HUDEP-2 (cell line): ENCODE measurements at regions not wholly inside any gene's neighbourhood (a gene's known extent, or its start where the extent isn't known, plus 50 kb on each side); places are given as distances from the start of the nearest gene placed in this dataset.
"Not testable (repeated sequence)": the region's sequence is repeated elsewhere in the genome, so short reads cannot be mapped to it uniquely, and the experiment has no call there.

ENCODE experiments used
- DNase-seq, 76 experiments: peaks; one replicate each; lab custom pipeline; 2025; ENCODE audit not compliant: unreplicated experiment in 76 of 76; lab: John Stamatoyannopoulos, UW

GRCh38 chr3:197408177-197408957, 110.0 kb upstream of the DLG1 start:
- DNase-seq, result no peak

GRCh38 chr3:197407526-197407925, 109.1 kb upstream of the DLG1 start:
- DNase-seq, result no peak

GRCh38 chr3:197407053-197407452, 108.6 kb upstream of the DLG1 start:
- no peak for DNase-seq

GRCh38 chr3:197406266-197406665, 107.9 kb upstream of the DLG1 start:
- no peak for DNase-seq

DNA sequence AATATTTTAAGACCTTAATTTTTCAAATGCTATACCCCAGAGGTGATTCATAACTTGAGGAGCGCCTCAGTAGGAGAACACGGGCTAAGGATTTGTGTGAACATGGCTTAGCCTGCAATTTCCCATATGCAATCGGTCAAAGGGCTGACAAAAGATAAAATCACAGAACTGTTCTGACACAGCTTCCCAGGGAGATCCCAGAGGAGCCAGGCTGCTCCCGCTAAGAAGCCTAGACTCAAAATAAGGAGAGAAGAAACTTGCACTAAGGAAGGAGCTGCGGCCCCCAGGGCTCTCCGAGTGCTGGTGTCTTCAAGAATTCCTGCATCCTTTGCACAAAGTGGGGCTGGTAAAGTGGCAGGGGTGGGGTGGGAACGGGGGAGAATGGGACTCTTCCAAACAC, 106.3 kb upstream of the DLG1 start:
- no peak for DNase-seq

DNA sequence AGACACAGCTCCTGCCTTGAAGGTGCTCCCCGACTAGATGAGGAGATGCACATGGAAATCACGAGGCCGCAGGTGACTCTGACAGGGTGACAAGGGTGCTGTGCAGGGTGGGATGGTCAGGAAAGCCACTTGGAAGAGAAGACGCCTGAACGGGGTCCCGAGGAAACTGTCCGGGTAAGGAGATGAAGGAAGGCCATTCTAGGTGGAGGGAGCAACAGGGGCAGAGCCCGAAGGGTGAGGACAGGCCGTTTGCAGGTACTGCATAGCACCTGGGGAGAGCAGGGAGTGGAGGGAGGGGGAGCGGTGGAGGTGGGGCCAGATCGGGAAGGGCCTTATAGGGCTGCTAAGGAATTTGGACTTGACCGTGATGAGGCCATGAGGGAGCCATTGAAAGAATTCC, 105.6 kb upstream of the DLG1 start:
- DNase-seq, result no peak

DNA sequence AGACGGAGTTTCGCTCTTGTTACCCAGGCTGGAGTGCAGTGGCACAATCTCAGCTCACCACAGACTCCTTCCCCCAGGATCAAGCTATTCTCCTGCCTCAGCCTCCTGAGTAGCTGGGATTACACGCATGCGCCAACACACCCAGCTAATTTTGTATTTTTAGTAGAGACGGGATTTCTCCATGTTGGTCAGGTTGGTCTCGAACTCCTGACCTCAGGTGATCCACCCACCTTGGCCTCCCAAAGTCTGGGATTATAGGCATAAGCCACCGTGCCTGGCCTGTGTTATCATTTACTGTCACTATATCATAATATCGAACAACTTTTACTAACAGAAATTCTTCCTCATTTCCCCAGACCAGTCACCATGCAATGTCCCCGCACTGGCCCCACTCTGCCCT, 104.0 kb upstream of the DLG1 start:
- DNase-seq, result not testable (repeated sequence)

- no peak for DNase-seq
Observed at GRCh38 chr3:197399486-197399885, 101.1 kb upstream of the DLG1 start.

DNA sequence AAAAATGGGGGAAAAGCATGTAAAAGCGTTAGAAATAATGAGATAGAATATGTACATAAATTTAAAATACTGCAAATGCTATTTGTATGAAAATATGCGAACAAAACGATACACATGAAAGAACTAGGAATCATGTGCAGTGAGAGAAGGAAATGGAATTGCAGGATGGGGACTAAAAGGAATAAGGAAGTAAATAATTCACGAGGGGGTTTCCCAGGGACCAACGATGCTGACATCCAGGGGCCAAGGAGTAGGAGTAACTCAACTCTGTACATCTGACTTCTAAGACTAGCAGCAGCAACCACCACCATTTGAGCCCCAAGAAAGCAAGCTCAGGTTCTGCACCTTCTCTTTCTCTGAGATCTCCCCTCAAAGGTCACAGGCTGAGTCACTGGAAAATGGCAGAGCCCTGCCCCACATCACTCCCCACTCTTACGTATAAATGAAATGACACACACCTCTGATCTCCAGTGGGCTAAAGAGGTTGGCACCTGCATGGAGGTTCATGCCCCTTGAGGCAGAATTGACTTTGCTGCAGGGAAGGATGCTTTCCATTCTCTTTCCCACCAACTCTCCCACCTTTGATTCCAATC, 100.0 kb upstream of the DLG1 start:
- DNase-seq, result no peak

GRCh38 chr3:197397838-197398237, 99.4 kb upstream of the DLG1 start:
- DNase-seq, result no peak

DNA sequence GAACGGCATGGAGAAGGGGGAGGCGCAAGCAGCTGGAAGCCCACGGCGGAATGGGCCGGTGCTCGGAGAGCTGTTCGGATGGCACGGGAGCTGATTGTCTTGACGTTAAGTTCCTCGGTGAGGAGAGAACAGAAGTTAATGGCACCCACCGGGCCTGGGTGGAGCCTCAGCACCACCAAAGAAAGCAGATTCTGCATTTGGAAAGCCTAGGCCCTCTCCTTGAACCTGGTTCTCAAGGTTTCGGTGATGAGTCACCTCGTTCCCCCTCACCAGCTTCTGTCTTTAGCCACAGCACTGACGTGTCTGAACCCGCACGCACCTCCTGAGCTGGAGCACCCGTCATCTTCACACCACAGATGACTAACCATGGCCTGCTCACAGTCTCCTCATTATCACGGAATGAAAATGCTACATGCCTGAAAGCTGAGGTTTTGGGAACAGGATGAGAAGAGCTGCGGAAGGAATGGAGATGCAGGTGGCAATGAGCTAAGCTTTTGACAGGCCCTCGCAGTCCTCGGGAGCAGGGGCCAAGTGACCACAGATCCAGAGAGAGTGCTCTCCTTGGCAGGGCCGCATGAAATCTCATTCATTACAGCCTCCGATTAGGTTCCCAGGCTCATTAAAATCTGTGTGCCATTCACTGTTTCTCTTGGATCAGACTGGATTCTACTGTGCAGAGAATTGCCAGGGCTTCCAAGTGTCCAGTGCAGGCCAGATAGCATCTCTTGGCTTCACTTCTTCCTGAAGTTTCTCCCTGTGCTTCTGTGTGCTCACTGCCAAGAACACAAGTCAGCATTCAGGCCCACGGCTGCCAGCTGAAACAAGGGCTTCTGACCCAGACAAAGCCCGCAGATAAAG, 96.3 kb upstream of the DLG1 start:
- DNase-seq, result no peak

- DNase-seq, result not testable (repeated sequence)
Observed at GRCh38 chr3:197394126-197394463, 95.7 kb upstream of the DLG1 start.

- DNase-seq, result no peak
Observed at GRCh38 chr3:197393711-197394110, 95.3 kb upstream of the DLG1 start.

DNA sequence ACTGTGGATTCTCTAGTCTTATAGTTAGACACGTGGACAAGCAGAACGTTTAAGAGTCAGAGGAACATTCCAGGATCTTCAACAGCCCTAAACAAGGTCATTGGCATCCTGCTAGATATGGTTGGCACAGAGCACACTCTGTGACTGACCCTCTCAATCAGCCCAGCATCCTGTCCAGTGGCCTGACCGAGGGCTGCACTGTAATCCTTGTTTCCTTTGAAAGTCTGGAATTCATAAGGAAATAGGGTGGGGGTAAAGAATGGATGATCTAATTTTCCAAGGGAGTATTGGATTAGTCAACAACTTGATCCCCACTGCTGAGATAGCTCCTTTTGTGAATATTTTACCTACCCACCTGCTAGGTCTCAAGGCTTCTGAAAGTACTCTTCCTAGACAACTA, 94.5 kb upstream of the DLG1 start:
- DNase-seq, result no peak

DNA sequence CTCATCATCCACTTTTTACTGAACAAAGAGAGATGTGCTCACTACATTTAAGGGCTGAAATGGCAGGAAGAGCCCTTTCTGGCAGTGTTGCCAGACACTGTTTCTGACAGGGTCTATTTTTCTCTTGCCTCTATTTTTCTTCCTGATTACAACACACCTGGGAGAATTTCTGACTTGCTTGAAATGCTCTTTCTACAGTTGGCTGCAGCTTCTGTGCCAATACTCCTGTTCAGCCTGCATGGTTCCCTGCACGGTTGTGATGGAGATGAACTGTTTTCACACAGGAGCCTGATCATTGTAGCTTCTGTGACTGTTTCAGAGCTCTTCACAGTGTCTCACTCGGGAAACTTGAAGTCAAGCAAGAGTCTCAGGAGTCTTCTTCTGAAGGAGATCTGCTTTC, 83.0 kb upstream of the DLG1 start:
- DNase-seq, result no peak

GRCh38 chr3:197380786-197381185, 82.4 kb upstream of the DLG1 start:
- no peak for DNase-seq

DNA sequence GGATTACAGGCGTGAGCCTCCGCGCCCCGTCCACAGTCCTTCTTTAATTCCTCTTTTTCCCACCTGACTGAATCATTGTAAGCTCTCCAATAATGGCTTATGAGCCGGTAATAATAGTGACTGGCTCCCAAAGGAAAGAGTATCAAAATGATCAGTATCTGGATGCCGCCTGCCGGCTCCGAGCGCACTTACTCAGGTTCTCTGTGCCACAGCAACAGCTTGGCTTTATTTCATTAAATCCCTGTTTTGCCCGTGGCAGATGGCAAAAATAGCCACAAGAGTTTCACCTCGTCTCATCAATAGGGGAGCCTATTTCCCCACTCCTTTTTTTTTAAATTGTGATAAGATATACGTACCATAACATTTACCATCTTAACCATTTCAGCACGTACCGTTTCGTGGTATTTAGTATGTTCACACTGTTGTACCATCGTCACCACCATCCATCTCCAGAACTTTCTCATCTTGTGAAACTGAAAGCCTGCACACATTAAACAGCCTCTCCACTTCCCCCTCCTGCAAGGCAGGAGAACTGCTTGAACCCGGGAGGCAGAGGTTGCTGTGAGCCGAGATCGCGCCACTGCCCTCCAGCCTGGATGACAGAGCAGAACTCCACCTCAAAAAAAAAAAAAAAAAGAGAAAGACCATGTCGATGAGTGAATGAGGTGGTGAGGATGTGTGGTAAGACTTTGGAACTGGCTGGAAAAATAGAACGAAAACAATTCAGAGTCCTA, 80.7 kb upstream of the DLG1 start:
- DNase-seq, result no peak

GRCh38 chr3:197376735-197377555, 78.5 kb upstream of the DLG1 start:
- DNase-seq, result no peak

GRCh38 chr3:197376020-197376419, 77.6 kb upstream of the DLG1 start:
- no peak for DNase-seq

- no peak for DNase-seq
Observed at GRCh38 chr3:197375001-197375441, 76.6 kb upstream of the DLG1 start.
